ENCODE measurements at regions not wholly inside any gene's neighbourhood (a gene's known extent, or its start where the extent isn't known, plus 50 kb on each side); places are given as distances from the start of the nearest gene placed in this dataset.

GRCh38 chr20:11162026-11162775 lies 488.4 kb upstream of the JAG1 start:
- no peak overlapping the region for H2AFZ ChIP-seq (ENCODE audit: low read depth)
- no peaks in the 10 kb centered on the region for H3K27me3 ChIP-seq (ENCODE audit: insufficient read depth)
- no peaks in the 10 kb centered on the region for H3K79me2 ChIP-seq (ENCODE audit: insufficient read depth)
- H3K9me3 ChIP-seq = no peaks in the 10 kb centered on the region
- H4K20me1 ChIP-seq (ENCODE audit: insufficient read depth) = no peaks in the 10 kb centered on the region
- ChIA-PET POLR2A (no interaction called here), CTCF (no interaction called here)
- peaks cover 3% of the 10 kb centered on the region for H3F3A ChIP-seq (replicated peaks; ENCODE audit: insufficient read depth)
- no peak overlapping the region for H3K9ac ChIP-seq
- no peak overlapping the region for H3K4me2 ChIP-seq
- 79% methylated on average over 4 of the region's 4 CpGs for WGBS (ENCODE audit: low lambda C conversion rate)
- H3K9me2 ChIP-seq = no peaks in the 10 kb centered on the region
- H3K4me1 ChIP-seq (ENCODE audit: control insufficient read depth in 1 of 2, insufficient read depth in 2 of 2, low read depth in 1 of 2, low read length in 1 of 2) = no peaks in the 10 kb centered on the region
- no peak overlapping the region for H3K27ac ChIP-seq (ENCODE audit: low read depth in 2 of 2, low read length in 1 of 2)
- no peaks in the 10 kb centered on the region for H3K36me3 ChIP-seq (replicated peaks in 1 of 2; ENCODE audit: control insufficient read depth in 1 of 2, insufficient read depth in 2 of 2, low read length in 1 of 2)
- TF ChIP-seq ELF1 (IDR thresholded peaks at IDR 0.05) (no peak), TAF1 (IDR thresholded peaks at IDR 0.05; ENCODE audit: borderline replicate concordance, low read depth, low read length) (no peak), RCOR1 (IDR thresholded peaks at IDR 0.05; ENCODE audit: low read length) (no peak), NRF1 (IDR thresholded peaks at IDR 0.05; ENCODE audit: low read depth, low read length) (no peak), FOXM1 (IDR thresholded peaks at IDR 0.05; ENCODE audit: low read depth) (no peak)
- no peak for DNase-seq
- no peak overlapping the region for H3K4me3 ChIP-seq (ENCODE audit: low read depth in 2 of 2, low read length in 1 of 2)

- Histone ChIP-seq H3K9me2 (no peaks in the 10 kb centered on the region), H3K27me3 (ENCODE audit: insufficient read depth) (no peaks in the 10 kb centered on the region), H3K9me3 (no peaks in the 10 kb centered on the region), H2AFZ (ENCODE audit: low read depth) (no peak overlapping the region), H3K36me3 (replicated peaks in 1 of 2; ENCODE audit: control insufficient read depth in 1 of 2, insufficient read depth in 2 of 2, low read length in 1 of 2) (no peaks in the 10 kb centered on the region), H3K79me2 (ENCODE audit: insufficient read depth) (no peaks in the 10 kb centered on the region), H3K4me2 (no peak overlapping the region), H3K4me1 (ENCODE audit: control insufficient read depth in 1 of 2, insufficient read depth in 2 of 2, low read depth in 1 of 2, low read length in 1 of 2) (0 out of 4 replicates have a peak, but pooled peaks cover 0 to 7% of the 10 kb centered on the region in 2 experiments), H3K9ac (no peak overlapping the region), H3K4me3 (ENCODE audit: low read depth in 2 of 2, low read length in 1 of 2) (no peak overlapping the region), H3F3A (replicated peaks; ENCODE audit: insufficient read depth) (no peaks in the 10 kb centered on the region), H3K27ac (ENCODE audit: low read depth in 2 of 2, low read length in 1 of 2) (no peak overlapping the region), H4K20me1 (ENCODE audit: insufficient read depth) (no peaks in the 10 kb centered on the region)
- 86% methylated on average over 1 of the region's 1 CpG for WGBS (ENCODE audit: low lambda C conversion rate)
- no peak for TF ChIP-seq ELF1 (IDR thresholded peaks at IDR 0.05)
- TF ChIP-seq MEF2A (IDR thresholded peaks at IDR 0.05; ENCODE audit: borderline replicate concordance, low read depth) = no peak
- no peak for TF ChIP-seq TAF1 (IDR thresholded peaks at IDR 0.05; ENCODE audit: borderline replicate concordance, low read depth, low read length)
- TF ChIP-seq EP300 (IDR thresholded peaks at IDR 0.05; ENCODE audit: borderline replicate concordance in 1 of 2, low read depth in 1 of 2, low read length in 1 of 2) = no peak
- no peak for TF ChIP-seq CTCF (IDR thresholded peaks at IDR 0.05)
- no peak for TF ChIP-seq GABPA (IDR thresholded peaks at IDR 0.05; ENCODE audit: low read depth)
- TF ChIP-seq JUND (IDR thresholded peaks at IDR 0.05) = no peak
- no peak for TF ChIP-seq NFIC (IDR thresholded peaks at IDR 0.05; ENCODE audit: borderline replicate concordance)
- no peak for TF ChIP-seq PBX3 (IDR thresholded peaks at IDR 0.05)
- no peak for TF ChIP-seq RXRA (IDR thresholded peaks at IDR 0.05; ENCODE audit: borderline replicate concordance, low read depth)
- DNase-seq = no peak
- ChIA-PET CTCF (no interaction called here), POLR2A (no interaction called here)
Observed at GRCh38 chr20:11165789-11166188, 492.0 kb upstream of the JAG1 start.
